CD14-positive monocyte (primary cell): ENCODE measurements at regions not wholly inside any gene's neighbourhood (a gene's known extent, or its start where the extent isn't known, plus 50 kb on each side); places are given as distances from the start of the nearest gene placed in this dataset.

Experiments
- DNase-seq, 3 donors: peaks; one replicate each; pipeline ENCODE4 v3.0.0-alpha.2; 2011 to 2022
- H2AFZ ChIP-seq: 2 replicates; pipeline ENCODE4 v1.6.0; 2012; ENCODE audit warnings: mild to moderate bottlenecking, low read depth, low read length, inconsistent platforms; ENCODE audit not compliant: insufficient read depth, poor library complexity, severe bottlenecking
- H3K27ac ChIP-seq, 2 donors: 1 replicate in 1 of 2; 2 replicates in 1 of 2; pipeline ENCODE4 v1.5.1; 2012 to 2013; ENCODE audit warnings: low read length in 2 of 2, control low read depth in 1 of 2, inconsistent platforms in 1 of 2, low read depth in 1 of 2, mild to moderate bottlenecking in 1 of 2
- H3K27me3 ChIP-seq, 2 donors: one replicate each; pipeline versions ENCODE4 v1.6.0 to v1.6.1; 2011 to 2013; ENCODE audit warnings: low read length in 2 of 2; ENCODE audit not compliant: control insufficient read depth in 2 of 2, insufficient read depth in 2 of 2
- H3K36me3 ChIP-seq, 2 donors: replicated peaks in 1 of 2; 1 replicate in 1 of 2; 2 replicates in 1 of 2; pipeline versions ENCODE4 v1.5.1 to v1.6.1; 2012 to 2013; ENCODE audit warnings: low read length in 2 of 2, control low read depth in 1 of 2, inconsistent platforms in 1 of 2, mild to moderate bottlenecking in 1 of 2; ENCODE audit not compliant: insufficient read depth in 2 of 2, control insufficient read depth in 1 of 2
- H3K4me1 ChIP-seq, 2 donors: 1 replicate in 1 of 2; 2 replicates in 1 of 2; pipeline versions ENCODE4 v1.5.1 to v1.6.1; 2012 to 2013; ENCODE audit warnings: low read length in 2 of 2, control low read depth in 1 of 2, inconsistent platforms in 1 of 2, mild to moderate bottlenecking in 1 of 2, moderate library complexity in 1 of 2; ENCODE audit not compliant: insufficient read depth in 2 of 2, control insufficient read depth in 1 of 2
- H3K4me2 ChIP-seq: replicated peaks from 2 replicates; pipeline ENCODE3; 2012; ENCODE audit warnings: low read length, moderate library complexity, mild to moderate bottlenecking; ENCODE audit not compliant: poor library complexity, severe bottlenecking; ENCODE audit errors: extremely low read depth
- H3K4me3 ChIP-seq, 3 experiments: fragments of 200-600 bp in 1 of 3; sonication (generic) in 1 of 3; replicated peaks in 1 of 3; 1 replicate in 2 of 3; 2 replicates in 1 of 3; pipeline ENCODE4 v1.5.1; 2011 to 2013; ENCODE audit warnings: low read length in 3 of 3, mild to moderate bottlenecking in 3 of 3, control low read depth in 2 of 3, low read depth in 2 of 3, inconsistent platforms in 1 of 3, moderate library complexity in 1 of 3
- H3K79me2 ChIP-seq: 2 replicates; pipeline ENCODE4 v1.6.0; 2012; ENCODE audit warnings: mild to moderate bottlenecking, control low read depth, inconsistent platforms, low read length, moderate library complexity; ENCODE audit not compliant: insufficient read depth
- H3K9ac ChIP-seq: 2 replicates; pipeline ENCODE4 v1.6.0; 2017; ENCODE audit warnings: low read length, mild to moderate bottlenecking; ENCODE audit not compliant: insufficient read depth, poor library complexity, severe bottlenecking
- H3K9me3 ChIP-seq, 2 donors: replicated peaks in 1 of 2; 1 replicate in 1 of 2; 2 replicates in 1 of 2; pipeline versions ENCODE4 v1.5.1 to v1.6.1; 2012 to 2013; ENCODE audit warnings: low read length in 2 of 2, control low read depth in 1 of 2; ENCODE audit not compliant: control insufficient read depth in 1 of 2, insufficient read depth in 1 of 2
- H4K20me1 ChIP-seq: 2 replicates; pipeline ENCODE4 v1.6.0; 2012; ENCODE audit warnings: mild to moderate bottlenecking, low read length, control low read depth, moderate library complexity; ENCODE audit not compliant: insufficient read depth
- H3K27ac Mint-ChIP-seq, 7 donors: one replicate each; pipeline ENCODE4 v1.8.0; 2020; ENCODE audit warnings: mild to moderate bottlenecking in 7 of 7, mixed read lengths in 7 of 7, moderate library complexity in 6 of 7, inconsistent platforms in 2 of 7
- H3K27me3 Mint-ChIP-seq, 3 donors: one replicate each; pipeline ENCODE4 v1.8.0; 2021 to 2022; ENCODE audit warnings: low read depth in 3 of 3, mild to moderate bottlenecking in 3 of 3, mixed read lengths in 3 of 3, moderate library complexity in 3 of 3, inconsistent platforms in 1 of 3
- H3K36me3 Mint-ChIP-seq, 2 donors: one replicate each; pipeline ENCODE4 v1.8.0; 2020; ENCODE audit warnings: mixed read lengths in 2 of 2, inconsistent platforms in 1 of 2, mild to moderate bottlenecking in 1 of 2
- H3K4me1 Mint-ChIP-seq: one replicate; pipeline ENCODE4 v1.8.0; 2020; ENCODE audit warnings: mild to moderate bottlenecking, mixed read lengths
- H3K4me3 Mint-ChIP-seq, 2 donors: one replicate each; pipeline ENCODE4 v1.8.0; 2020; ENCODE audit warnings: mild to moderate bottlenecking in 2 of 2, mixed read lengths in 2 of 2, moderate library complexity in 1 of 2
- H3K9me3 Mint-ChIP-seq, 7 donors: one replicate each; pipeline ENCODE4 v1.8.0; 2020 to 2022; ENCODE audit warnings: mixed read lengths in 7 of 7, mild to moderate bottlenecking in 6 of 7, moderate library complexity in 6 of 7, inconsistent platforms in 2 of 7
- CTCF ChIP-seq: fragments of 200-600 bp; IDR thresholded peaks from one replicate; pipeline ENCODE4 v1.8.0; 2022; ENCODE audit warnings: antibody characterized with exemption, mild to moderate bottlenecking
- WGBS: methylation state at CpG from one replicate; pipeline ENCODE4 v1.1.5; 2013; ENCODE audit warnings: missing lambda C conversion rate; ENCODE audit not compliant: insufficient coverage; 5-methylcytosine and 5-hydroxymethylcytosine counted together
- intact Hi-C, 2 donors: fragments of 100-400 bp; cut with micrococcal nuclease; formaldehyde crosslinking; loops; one replicate each; pipeline versions ENCODE4 v1.15.0 to v1.15.1; 2023

- Histone ChIP-seq H3K4me2 (no peak overlapping the region), H2AFZ (no peak overlapping the region), H3K4me3 (no peak overlapping the region), H4K20me1 (no peaks in the 10 kb centered on the region), H3K4me1 (no peaks in the 10 kb centered on the region), H3K27me3 (no peaks in the 10 kb centered on the region), H3K79me2 (no peaks in the 10 kb centered on the region), H3K27ac (no peak overlapping the region), H3K36me3 (no peaks in the 10 kb centered on the region), H3K9me3 (no peaks in the 10 kb centered on the region), H3K9ac (no peak overlapping the region)
- 92% methylated on average over 3 of the region's 3 CpGs for WGBS
- no peaks in the 10 kb centered on the region for H3K4me1 Mint-ChIP-seq
- H3K4me3 Mint-ChIP-seq: no peak overlapping the region
- no peak overlapping the region for H3K27ac Mint-ChIP-seq
- peaks cover 0 to 7% (median 1%) of the 10 kb centered on the region in 7 donors for H3K9me3 Mint-ChIP-seq
- no peak for TF ChIP-seq CTCF
- H3K36me3 Mint-ChIP-seq: no peaks in the 10 kb centered on the region
- H3K27me3 Mint-ChIP-seq: peaks cover 0 to 3% (median 2%) of the 10 kb centered on the region in 3 donors
- DNase-seq: no peak
- intact Hi-C loops: no loop called here
Measured at GRCh38 chr9:115226152-115226551, 108.2 kb upstream of the TNC start.

DNA sequence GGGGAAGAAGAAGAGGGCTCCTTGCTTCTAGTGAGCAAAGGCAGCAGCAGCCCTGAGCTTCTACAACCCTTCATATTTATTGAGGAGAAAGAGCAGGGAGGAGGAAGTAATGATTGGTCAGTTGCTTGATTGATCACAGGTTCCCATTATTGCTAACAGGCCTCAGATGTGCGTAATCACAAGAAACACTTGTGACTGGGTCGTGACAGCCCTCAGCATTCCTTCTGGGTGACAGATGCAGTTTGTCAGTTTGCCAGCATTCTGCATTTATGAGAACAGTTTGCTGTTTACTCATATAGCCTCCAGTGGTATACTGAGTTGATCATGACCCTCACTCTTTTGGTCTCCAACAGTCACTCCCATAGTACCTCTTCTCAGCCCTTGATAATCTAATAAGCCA, 111.5 kb upstream of the TNC start:
- H3K27me3 Mint-ChIP-seq: peaks cover 0 to 2% (median 0%) of the 10 kb centered on the region in 3 donors
- 100% methylated on average over 2 of the region's 2 CpGs for WGBS

More for the DNA sequence above, 111.5 kb upstream of the TNC start:
- H3K4me2 ChIP-seq: no peak overlapping the region
- H3K79me2 ChIP-seq: no peaks in the 10 kb centered on the region
- TF ChIP-seq CTCF: no peak
- no peaks in the 10 kb centered on the region for H3K36me3 Mint-ChIP-seq
- no peaks in the 10 kb centered on the region for H3K4me1 Mint-ChIP-seq
- H3K4me3 ChIP-seq: no peak overlapping the region
- H3K27ac Mint-ChIP-seq: no peak overlapping the region
- no peak for DNase-seq
- H3K4me1 ChIP-seq: no peaks in the 10 kb centered on the region
- H3K9me3 ChIP-seq: no peaks in the 10 kb centered on the region
- H3K27me3 ChIP-seq: no peaks in the 10 kb centered on the region
- H4K20me1 ChIP-seq: no peaks in the 10 kb centered on the region
- H3K4me3 Mint-ChIP-seq: no peak overlapping the region
- no peak overlapping the region for H2AFZ ChIP-seq
- H3K9me3 Mint-ChIP-seq: peaks cover 0 to 7% (median 1%) of the 10 kb centered on the region in 7 donors
- no peak overlapping the region for H3K9ac ChIP-seq
- H3K36me3 ChIP-seq: no peaks in the 10 kb centered on the region
- intact Hi-C loops: no loop called here
- H3K27ac ChIP-seq: no peak overlapping the region
